ENCODE measurements at regions not wholly inside any gene's neighbourhood (a gene's known extent, or its start where the extent isn't known, plus 50 kb on each side); places are given as distances from the start of the nearest gene placed in this dataset.
"Not testable (repeated sequence)": the region's sequence is repeated elsewhere in the genome, so short reads cannot be mapped to it uniquely, and the experiment has no call there.

DNA sequence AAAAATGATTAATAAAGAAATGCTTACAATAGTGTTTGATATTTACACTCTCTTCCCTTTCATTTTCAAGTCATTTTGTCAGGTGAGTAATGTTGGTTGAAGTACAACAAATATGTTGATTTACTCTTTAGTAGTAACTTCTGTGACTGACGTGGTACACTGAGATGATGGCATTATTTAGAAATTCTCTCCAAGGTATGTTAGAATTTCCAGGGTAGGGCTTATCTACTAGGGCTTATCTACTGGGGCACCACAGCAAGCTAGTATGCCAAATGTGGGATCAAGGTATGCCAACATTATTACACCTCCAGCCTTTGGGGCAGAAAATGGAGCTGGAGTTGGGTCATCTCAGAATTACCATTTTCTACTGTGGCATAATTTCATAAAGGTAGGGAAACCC lies 157.4 kb upstream of the AGTR1 start:
- CTCF ChIA-PET: no interaction called here
- no peak overlapping the region for H3K27ac ChIP-seq
- DNase-seq (ENCODE audit: low spot score): no peak
- POLR2A ChIA-PET (ENCODE audit: low non-redundant PET): no interaction called here
- no peak for TF ChIP-seq CTCF (conservative IDR thresholded peaks at IDR 0.05; ENCODE audit: low read depth)

DNA sequence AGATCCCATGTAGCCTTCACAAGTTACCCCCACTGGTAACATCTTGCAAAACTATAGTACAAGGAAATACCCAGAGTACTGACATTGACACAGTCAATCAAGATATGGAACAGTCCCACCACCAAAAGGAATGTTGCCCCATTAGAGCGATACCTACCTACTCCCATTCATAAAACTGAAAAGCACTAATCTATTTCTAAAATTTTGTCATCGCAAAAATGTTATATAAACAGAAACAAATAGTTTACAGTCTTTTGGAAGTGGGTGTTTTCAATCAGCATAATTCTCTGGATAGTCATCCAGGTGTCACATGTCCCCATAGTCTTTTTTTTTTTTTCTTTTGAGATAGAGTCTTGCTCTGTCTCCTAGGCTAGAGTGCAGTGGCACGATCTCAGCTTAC lies 156.9 kb upstream of the AGTR1 start:
- TF ChIP-seq CTCF (conservative IDR thresholded peaks at IDR 0.05; ENCODE audit: low read depth): no peak
- no peak overlapping the region for H3K27ac ChIP-seq
- ChIA-PET CTCF (no interaction called here), POLR2A (ENCODE audit: low non-redundant PET) (no interaction called here)
- no peak for DNase-seq (ENCODE audit: low spot score)

DNA sequence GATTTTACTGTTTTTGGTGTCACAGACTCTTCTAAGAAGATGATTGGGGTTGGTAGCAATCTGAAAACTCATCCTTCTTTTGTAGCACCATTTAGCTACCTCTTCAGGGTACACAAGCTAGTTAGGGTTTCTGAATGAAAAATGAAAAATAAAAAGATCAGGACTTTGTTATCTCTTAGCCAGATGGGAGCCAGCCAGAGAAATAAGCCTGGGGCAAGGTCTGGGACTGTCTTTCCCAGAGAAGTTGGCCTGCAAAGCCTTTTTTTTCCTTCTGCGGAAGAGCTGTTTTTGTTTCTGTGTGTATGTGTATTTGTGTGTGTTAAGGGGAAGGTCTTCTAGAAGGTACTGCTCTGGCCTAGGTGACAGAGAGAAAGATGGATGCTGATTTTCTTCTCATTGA lies 150.7 kb upstream of the AGTR1 start:
- no peak for DNase-seq (ENCODE audit: low spot score)
- no peak for TF ChIP-seq CTCF (conservative IDR thresholded peaks at IDR 0.05; ENCODE audit: low read depth)
- H3K27ac ChIP-seq: no peak overlapping the region
- ChIA-PET POLR2A (ENCODE audit: low non-redundant PET) (no interaction called here), CTCF (interaction anchor here (0.6 kb wide), 1 partner anchor 1595 kb away, joined by 3 read pairs; no protein-coding TSS in a partner anchor)

DNA sequence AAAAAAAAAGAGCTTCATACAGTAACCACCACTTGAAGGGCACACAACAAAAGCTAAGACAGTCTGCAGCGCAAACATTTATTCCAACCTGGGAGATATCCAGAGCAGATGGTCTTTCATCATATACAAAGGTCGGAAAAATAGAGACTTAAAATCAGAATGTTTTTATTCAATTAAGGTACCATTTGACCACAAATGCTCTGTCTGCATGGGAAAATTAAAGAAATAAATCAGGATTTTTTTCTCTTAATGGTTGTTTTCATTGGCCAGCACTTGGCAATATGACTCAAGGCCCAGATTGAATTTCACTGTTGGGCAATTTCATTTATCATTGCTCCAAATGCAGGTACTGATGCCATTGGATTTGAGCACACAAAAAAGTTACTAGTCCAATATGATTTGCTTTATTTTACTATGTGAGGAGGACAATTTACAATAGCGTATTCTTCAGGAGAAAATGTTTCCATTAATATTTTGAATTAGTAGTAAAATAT lies 145.9 kb upstream of the AGTR1 start:
- no peak overlapping the region for H3K27ac ChIP-seq
- POLR2A ChIA-PET (ENCODE audit: low non-redundant PET): no interaction called here
- CTCF ChIA-PET: no interaction called here
- DNase-seq (ENCODE audit: low spot score): no peak
- TF ChIP-seq CTCF (conservative IDR thresholded peaks at IDR 0.05; ENCODE audit: low read depth): no peak

DNA sequence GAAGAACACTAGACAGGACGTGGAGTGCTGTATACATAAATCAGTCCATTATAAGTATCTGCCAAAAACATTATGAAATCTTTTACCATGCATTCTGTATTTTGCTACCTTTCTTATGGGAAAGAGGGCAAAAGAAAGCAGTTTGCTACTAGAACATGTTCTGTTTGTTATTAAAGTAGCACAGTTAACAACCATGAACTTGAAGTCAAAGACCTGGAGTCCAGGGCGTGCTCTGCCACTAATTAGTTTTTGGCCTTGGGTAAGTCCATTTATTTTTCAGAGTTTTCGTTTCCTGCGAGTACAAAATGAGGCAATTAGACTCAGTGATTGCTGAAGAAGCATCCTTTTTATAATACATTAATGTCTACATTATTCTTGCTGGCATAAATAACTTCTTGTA lies 143.3 kb upstream of the AGTR1 start:
- ChIA-PET POLR2A (ENCODE audit: low non-redundant PET) (no interaction called here), CTCF (no interaction called here)
- DNase-seq (ENCODE audit: low spot score): no peak
- no peak for TF ChIP-seq CTCF (conservative IDR thresholded peaks at IDR 0.05; ENCODE audit: low read depth)
- H3K27ac ChIP-seq: no peak overlapping the region

DNA sequence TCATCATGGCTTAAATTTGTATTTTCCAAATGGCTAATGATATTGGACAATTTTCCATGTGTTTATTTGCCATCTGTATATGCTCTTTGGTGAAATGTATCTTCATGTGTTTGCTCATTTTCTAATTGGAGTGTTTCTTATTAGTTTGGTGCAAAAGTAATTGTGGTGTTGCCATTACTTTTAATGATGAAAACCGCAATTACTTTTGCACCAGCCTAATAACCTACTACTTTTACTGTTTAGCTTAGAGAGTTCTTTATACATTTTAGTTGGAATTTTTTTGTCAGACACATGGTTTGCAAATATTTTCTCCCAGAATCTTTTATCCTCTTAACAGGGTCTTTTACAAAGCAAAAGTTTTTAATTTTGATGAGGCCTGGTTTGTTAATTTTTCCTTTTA lies 141.0 kb upstream of the AGTR1 start:
- POLR2A ChIA-PET (ENCODE audit: low non-redundant PET): no interaction called here
- DNase-seq (ENCODE audit: low spot score): no peak
- TF ChIP-seq CTCF (conservative IDR thresholded peaks at IDR 0.05; ENCODE audit: low read depth): no peak
- CTCF ChIA-PET: no interaction called here
- H3K27ac ChIP-seq: no peak overlapping the region

DNA sequence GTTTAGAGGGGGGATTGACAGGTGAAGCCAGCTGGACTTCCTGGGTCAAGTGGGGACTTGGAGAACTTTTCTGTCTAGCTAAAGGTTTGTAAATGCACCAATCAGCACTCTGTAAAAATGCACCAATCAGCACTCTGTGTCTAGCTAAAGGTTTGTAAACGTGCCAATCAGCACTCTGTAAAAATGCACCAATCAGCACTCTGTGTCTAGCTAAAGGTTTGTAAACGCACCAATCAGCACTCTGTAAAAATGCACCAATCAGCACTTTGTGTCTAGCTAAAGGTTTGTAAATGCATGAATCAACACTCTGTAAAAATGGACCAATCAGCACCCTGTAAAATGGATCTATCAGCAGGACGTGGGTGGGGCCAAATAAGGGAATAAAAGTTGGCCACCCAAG lies 120.1 kb upstream of the AGTR1 start:
- POLR2A ChIA-PET (ENCODE audit: low non-redundant PET); CTCF ChIA-PET; DNase-seq (ENCODE audit: low spot score): not testable (repeated sequence)

More for the DNA sequence above, 120.1 kb upstream of the AGTR1 start:
- not testable (repeated sequence) for H3K27ac ChIP-seq

All from RWPE1 (cell line).